ENCODE measurements at regions not wholly inside any gene's neighbourhood (a gene's known extent, or its start where the extent isn't known, plus 50 kb on each side); places are given as distances from the start of the nearest gene placed in this dataset.
"Not testable (repeated sequence)": the region's sequence is repeated elsewhere in the genome, so short reads cannot be mapped to it uniquely, and the experiment has no call there.

GRCh38 chr7:42639930-42640329, 271.9 kb downstream of the C7orf25 start:
- H3K79me2 ChIP-seq (ENCODE audit: insufficient read depth, low read length): no peaks in the 10 kb centered on the region
- no peaks in the 10 kb centered on the region for H3K36me3 ChIP-seq (ENCODE audit: low read length)

DNA sequence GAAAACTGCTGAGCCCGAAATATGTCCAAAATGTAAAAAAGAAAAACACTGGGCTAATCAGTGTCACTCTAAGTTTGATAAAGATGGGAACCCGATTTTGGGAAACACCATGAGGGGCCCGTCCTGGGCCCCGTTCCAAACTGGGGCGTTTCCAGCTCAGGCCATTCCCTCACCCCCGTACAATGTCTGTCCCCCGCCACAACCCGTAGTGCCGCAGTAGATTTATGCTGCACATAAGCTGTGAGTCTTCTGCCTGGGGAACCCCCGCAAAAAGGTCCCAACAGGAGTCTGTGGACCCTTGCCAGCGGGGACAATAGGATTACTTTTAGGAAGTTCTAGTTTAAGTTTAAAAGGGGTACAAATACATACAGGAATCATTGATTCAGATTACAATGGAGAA, 275.5 kb downstream of the C7orf25 start:
- not testable (repeated sequence) for H2AFZ ChIP-seq (ENCODE audit: low read depth, low read length, severe bottlenecking); H3K27me3 ChIP-seq (ENCODE audit: low read length); H3K9ac ChIP-seq (ENCODE audit: low read length); H3F3A ChIP-seq (ENCODE audit: insufficient read depth); H3K9me3 ChIP-seq (ENCODE audit: insufficient read depth, low read length); H3K27ac ChIP-seq (ENCODE audit: low read depth, low read length); H3K9me2 ChIP-seq (replicated peaks; ENCODE audit: insufficient read depth, low read length); H3K36me3 ChIP-seq (ENCODE audit: low read length); H3K4me3 ChIP-seq (ENCODE audit: insufficient read depth, low read length, poor library complexity, severe bottlenecking); H3K4me2 ChIP-seq (ENCODE audit: low read depth, low read length, poor library complexity, severe bottlenecking); H4K20me1 ChIP-seq (ENCODE audit: low read depth, low read length); H3K79me2 ChIP-seq (ENCODE audit: insufficient read depth, low read length)

More at GRCh38 chr7:42639930-42640329, 271.9 kb downstream of the C7orf25 start:
- no peak overlapping the region for H3K27ac ChIP-seq (ENCODE audit: low read depth, low read length)
- TF ChIP-seq EZH2phosphoT487 (conservative IDR thresholded peaks at IDR 0.05; ENCODE audit: low read length) (no peak), CTCF (IDR thresholded peaks at IDR 0.05; ENCODE audit: insufficient read depth, low read length, poor library complexity, severe bottlenecking) (no peak)
- H3K27me3 ChIP-seq (ENCODE audit: low read length): no peaks in the 10 kb centered on the region
- H4K20me1 ChIP-seq (ENCODE audit: low read depth, low read length): no peaks in the 10 kb centered on the region
- no peak overlapping the region for H2AFZ ChIP-seq (ENCODE audit: low read depth, low read length, severe bottlenecking)
- no peaks in the 10 kb centered on the region for H3F3A ChIP-seq (ENCODE audit: insufficient read depth)
- H3K9ac ChIP-seq (ENCODE audit: low read length): no peak overlapping the region
- H3K9me2 ChIP-seq (replicated peaks; ENCODE audit: insufficient read depth, low read length): no peaks in the 10 kb centered on the region
- H3K9me3 ChIP-seq (ENCODE audit: insufficient read depth, low read length): peaks cover 7% of the 10 kb centered on the region; the same call in 1 of the 2 replicates
- no peak overlapping the region for H3K4me2 ChIP-seq (ENCODE audit: low read depth, low read length, poor library complexity, severe bottlenecking)
- no peak overlapping the region for H3K4me3 ChIP-seq (ENCODE audit: insufficient read depth, low read length, poor library complexity, severe bottlenecking)

DNA sequence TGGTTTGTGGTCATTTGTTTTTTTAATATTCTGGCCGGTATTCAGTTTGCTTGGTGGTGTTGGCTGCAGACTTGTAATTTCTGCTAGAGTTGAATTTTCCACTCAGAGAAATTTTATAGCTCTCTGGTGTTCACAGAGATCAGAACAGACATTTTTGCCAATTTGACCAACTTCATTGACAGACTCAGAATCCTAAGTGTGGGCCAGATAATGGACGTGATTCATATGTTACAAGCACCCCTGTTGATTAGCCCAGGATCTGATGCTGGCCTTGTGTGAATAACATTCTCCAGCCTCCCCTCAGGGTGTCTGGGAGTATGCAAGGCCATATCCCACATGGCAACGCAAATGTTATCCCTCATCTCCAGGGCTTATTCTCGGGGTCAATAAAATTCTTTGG, 283.8 kb downstream of the C7orf25 start:
- no peak overlapping the region for H3K27ac ChIP-seq (ENCODE audit: low read depth, low read length)
- H4K20me1 ChIP-seq (ENCODE audit: low read depth, low read length): no peaks in the 10 kb centered on the region
- no peaks in the 10 kb centered on the region for H3K79me2 ChIP-seq (ENCODE audit: insufficient read depth, low read length)
- H3K4me3 ChIP-seq (ENCODE audit: insufficient read depth, low read length, poor library complexity, severe bottlenecking): no peak overlapping the region
- TF ChIP-seq EZH2phosphoT487 (conservative IDR thresholded peaks at IDR 0.05; ENCODE audit: low read length): no peak
- TF ChIP-seq CTCF (IDR thresholded peaks at IDR 0.05; ENCODE audit: insufficient read depth, low read length, poor library complexity, severe bottlenecking): no peak
- no peaks in the 10 kb centered on the region for H3F3A ChIP-seq (ENCODE audit: insufficient read depth)
- H3K27me3 ChIP-seq (ENCODE audit: low read length): no peaks in the 10 kb centered on the region
- no peak overlapping the region for H3K4me2 ChIP-seq (ENCODE audit: low read depth, low read length, poor library complexity, severe bottlenecking)
- no peaks in the 10 kb centered on the region for H3K9me2 ChIP-seq (replicated peaks; ENCODE audit: insufficient read depth, low read length)
- no peak overlapping the region for H2AFZ ChIP-seq (ENCODE audit: low read depth, low read length, severe bottlenecking)
- no peaks in the 10 kb centered on the region for H3K36me3 ChIP-seq (ENCODE audit: low read length)
- H3K9ac ChIP-seq (ENCODE audit: low read length): no peak overlapping the region
- no peaks in the 10 kb centered on the region for H3K9me3 ChIP-seq (ENCODE audit: insufficient read depth, low read length)

- Histone ChIP-seq H2AFZ (ENCODE audit: low read depth, low read length, severe bottlenecking) (no peak overlapping the region), H3K4me2 (ENCODE audit: low read depth, low read length, poor library complexity, severe bottlenecking) (no peak overlapping the region), H3K36me3 (ENCODE audit: low read length) (no peaks in the 10 kb centered on the region)
Observed at GRCh38 chr7:42627626-42628025, 284.2 kb downstream of the C7orf25 start.

More at GRCh38 chr7:42627626-42628025, 284.2 kb downstream of the C7orf25 start:
- Histone ChIP-seq H3K79me2 (ENCODE audit: insufficient read depth, low read length) (no peaks in the 10 kb centered on the region), H3K9ac (ENCODE audit: low read length) (no peak overlapping the region), H4K20me1 (ENCODE audit: low read depth, low read length) (no peaks in the 10 kb centered on the region), H3F3A (ENCODE audit: insufficient read depth) (no peaks in the 10 kb centered on the region), H3K9me2 (replicated peaks; ENCODE audit: insufficient read depth, low read length) (no peaks in the 10 kb centered on the region), H3K9me3 (ENCODE audit: insufficient read depth, low read length) (no peaks in the 10 kb centered on the region), H3K27ac (ENCODE audit: low read depth, low read length) (no peak overlapping the region), H3K4me3 (ENCODE audit: insufficient read depth, low read length, poor library complexity, severe bottlenecking) (no peak overlapping the region), H3K27me3 (ENCODE audit: low read length) (no peaks in the 10 kb centered on the region)
- no peak for TF ChIP-seq CTCF (IDR thresholded peaks at IDR 0.05; ENCODE audit: insufficient read depth, low read length, poor library complexity, severe bottlenecking)
- TF ChIP-seq EZH2phosphoT487 (conservative IDR thresholded peaks at IDR 0.05; ENCODE audit: low read length): no peak

All from SU-DHL-6 (cell line).